T-helper 2 cell treated with Interferon-gamma antibody and Interleukin-4, amounts not matched to agents 5 μg/mL and 100 μg/mL, for 36 hours (primary cell): ENCODE measurements at regions not wholly inside any gene's neighbourhood (a gene's known extent, or its start where the extent isn't known, plus 50 kb on each side); places are given as distances from the start of the nearest gene placed in this dataset.

Source experiments
- DNase-seq: peaks from one replicate; pipeline ENCODE4 v3.0.0; 2021; ENCODE audit warnings: low spot score
- H3K27ac Mint-ChIP-seq: one replicate; pipeline ENCODE4 v1.8.0; 2021; ENCODE audit warnings: mild to moderate bottlenecking, mixed read lengths
- H3K27me3 Mint-ChIP-seq: one replicate; pipeline ENCODE4 v1.8.0; 2021; ENCODE audit warnings: low read depth, mixed read lengths
- H3K36me3 Mint-ChIP-seq: one replicate; pipeline ENCODE4 v1.8.0; 2021; ENCODE audit warnings: low read depth, mixed read lengths
- H3K4me1 Mint-ChIP-seq: one replicate; pipeline ENCODE4 v1.8.0; 2021; ENCODE audit warnings: low read depth, mixed read lengths
- H3K4me3 Mint-ChIP-seq: one replicate; pipeline ENCODE4 v1.8.0; 2022; ENCODE audit warnings: mild to moderate bottlenecking, moderate library complexity, mixed read lengths
- H3K9me3 Mint-ChIP-seq: one replicate; pipeline ENCODE4 v1.8.0; 2021; ENCODE audit warnings: mixed read lengths

DNA sequence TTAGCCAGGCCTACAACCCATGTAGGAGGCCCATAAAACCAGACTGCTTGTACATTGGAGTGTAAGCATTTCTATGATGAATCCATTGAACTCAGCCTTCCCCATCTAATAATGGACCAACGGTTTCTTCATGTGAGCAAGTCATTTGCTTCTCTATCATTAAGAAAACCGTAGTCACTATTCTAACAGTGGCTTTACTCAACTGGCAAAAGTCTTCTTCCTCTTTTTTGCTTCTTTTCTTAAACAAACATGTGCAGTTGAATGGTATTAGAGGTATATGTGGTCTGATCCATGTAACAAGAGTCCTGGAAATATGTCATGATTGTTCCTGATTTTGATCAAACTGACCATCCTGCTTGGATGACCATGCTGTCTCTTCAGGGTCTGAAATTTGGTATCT is 132.4 kb upstream of the STXBP5 start:
- Mint-ChIP-seq H3K9me3 (peaks cover 12% of the 10 kb centered on the region), H3K4me3 (no peak overlapping the region), H3K27me3 (no peaks in the 10 kb centered on the region), H3K27ac (no peak overlapping the region), H3K36me3 (no peaks in the 10 kb centered on the region), H3K4me1 (no peaks in the 10 kb centered on the region)
- DNase-seq: no peak

DNA sequence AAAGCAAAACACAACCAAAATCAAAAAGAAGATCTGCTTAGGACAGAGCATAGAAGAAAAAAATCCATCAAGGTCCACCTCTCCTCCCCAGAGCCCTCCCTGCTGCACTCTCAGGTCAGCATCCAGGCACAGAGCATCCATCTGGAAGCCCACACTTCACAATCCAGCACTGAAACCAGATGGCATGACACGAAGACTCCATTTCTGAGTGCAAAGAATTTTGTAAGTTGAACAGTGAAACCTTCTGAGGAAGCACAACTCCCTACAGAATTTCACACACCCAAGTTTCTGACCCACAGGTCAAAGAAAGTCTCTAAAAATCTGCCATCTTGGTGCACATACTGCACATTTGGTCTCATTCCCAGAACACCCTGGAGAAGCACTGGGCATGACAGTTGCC is 128.8 kb upstream of the STXBP5 start:
- Mint-ChIP-seq H3K9me3 (no peaks in the 10 kb centered on the region), H3K4me1 (peaks cover 3% of the 10 kb centered on the region), H3K36me3 (no peaks in the 10 kb centered on the region), H3K4me3 (no peak overlapping the region), H3K27me3 (no peaks in the 10 kb centered on the region), H3K27ac (no peak overlapping the region)
- DNase-seq: no peak

DNA sequence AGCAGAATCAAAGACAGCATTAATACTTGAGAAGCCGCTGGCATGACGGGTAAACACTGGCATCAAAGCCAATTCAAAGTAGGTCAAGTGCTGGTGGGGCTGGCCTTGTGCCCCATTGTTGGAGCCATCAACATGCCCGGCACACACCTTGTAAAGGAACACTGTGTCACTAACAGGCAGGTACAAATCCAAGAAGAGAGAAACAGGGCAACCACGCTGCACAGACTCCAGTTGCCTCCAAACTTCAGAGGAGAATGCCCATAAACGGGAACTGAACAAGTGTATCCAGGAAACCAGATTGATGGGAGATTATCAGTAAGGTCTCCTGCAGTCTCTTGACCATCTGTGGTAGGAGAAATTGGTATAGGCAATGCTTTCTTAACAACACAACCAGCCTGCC is 127.0 kb upstream of the STXBP5 start:
- no peaks in the 10 kb centered on the region for H3K9me3 Mint-ChIP-seq
- no peaks in the 10 kb centered on the region for H3K36me3 Mint-ChIP-seq
- no peak for DNase-seq
- H3K27me3 Mint-ChIP-seq: no peaks in the 10 kb centered on the region
- H3K4me3 Mint-ChIP-seq: no peak overlapping the region
- peaks cover 3% of the 10 kb centered on the region for H3K4me1 Mint-ChIP-seq
- no peak overlapping the region for H3K27ac Mint-ChIP-seq

DNA sequence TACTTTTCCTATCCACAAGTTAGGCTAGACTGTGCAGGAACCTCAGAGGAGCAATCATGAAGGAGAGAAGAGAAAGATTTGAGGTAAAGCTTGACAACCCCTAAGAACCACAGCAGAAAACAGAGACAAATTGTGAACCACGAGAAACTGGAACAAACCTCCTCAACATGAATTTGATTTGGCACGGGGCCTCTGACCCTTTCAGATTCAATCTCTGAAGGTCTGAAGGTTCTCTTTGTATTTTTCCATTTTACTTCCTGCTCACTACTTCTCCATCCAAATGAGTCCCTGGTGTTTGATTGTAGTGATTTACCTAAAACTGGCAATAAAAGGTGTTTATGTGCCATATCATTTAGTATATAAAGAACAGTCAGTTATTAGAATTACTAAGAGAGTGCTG is 126.1 kb upstream of the STXBP5 start:
- H3K36me3 Mint-ChIP-seq: no peaks in the 10 kb centered on the region
- no peak overlapping the region for H3K4me3 Mint-ChIP-seq
- peaks cover 3% of the 10 kb centered on the region for H3K4me1 Mint-ChIP-seq
- DNase-seq: no peak
- no peaks in the 10 kb centered on the region for H3K27me3 Mint-ChIP-seq
- no peaks in the 10 kb centered on the region for H3K9me3 Mint-ChIP-seq
- H3K27ac Mint-ChIP-seq: no peak overlapping the region

DNA sequence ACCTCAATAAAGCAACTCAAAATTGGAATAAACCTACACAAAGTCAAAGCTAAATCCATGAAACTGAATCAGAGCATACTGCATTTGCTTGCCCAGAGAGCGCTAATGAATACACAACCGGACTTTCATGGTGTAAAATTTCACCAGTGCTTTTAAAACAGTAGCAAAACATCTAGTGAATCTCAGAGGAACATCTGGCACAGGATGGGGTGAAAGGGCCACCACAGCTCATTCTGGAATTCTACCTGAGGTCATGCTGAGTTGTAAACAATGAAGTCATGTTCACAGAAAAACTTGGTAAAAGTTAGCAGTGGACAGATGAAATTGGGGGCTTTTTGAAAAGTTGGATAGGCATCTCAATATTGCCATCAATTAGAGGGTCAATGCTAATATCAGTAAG is 125.6 kb upstream of the STXBP5 start:
- Mint-ChIP-seq H3K4me3 (no peak overlapping the region), H3K36me3 (no peaks in the 10 kb centered on the region), H3K9me3 (no peaks in the 10 kb centered on the region), H3K27me3 (no peaks in the 10 kb centered on the region), H3K4me1 (peaks cover 3% of the 10 kb centered on the region), H3K27ac (no peak overlapping the region)
- DNase-seq: no peak

DNA sequence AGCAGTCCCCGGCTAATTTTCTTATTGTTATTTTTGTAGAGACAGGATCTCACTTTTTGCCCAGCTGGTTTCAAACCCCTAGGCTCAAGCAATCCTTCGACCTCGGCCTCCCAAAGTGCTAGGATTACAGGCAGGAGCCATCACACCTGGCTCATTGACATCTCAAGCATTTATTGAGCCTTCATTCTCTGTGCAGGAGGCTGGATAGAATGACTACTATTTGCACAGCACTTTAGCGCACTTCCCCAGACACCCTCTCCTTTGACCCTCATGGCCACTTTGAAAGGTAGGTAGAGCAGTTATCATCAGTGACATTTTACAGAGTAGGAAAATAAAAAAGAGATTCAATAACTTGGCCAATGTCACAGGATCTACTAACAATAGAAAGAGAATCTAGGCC is 124.0 kb upstream of the STXBP5 start:
- peaks cover 5% of the 10 kb centered on the region for H3K4me1 Mint-ChIP-seq
- no peaks in the 10 kb centered on the region for H3K9me3 Mint-ChIP-seq
- DNase-seq: no peak
- H3K4me3 Mint-ChIP-seq: no peak overlapping the region
- no peak overlapping the region for H3K27ac Mint-ChIP-seq
- H3K27me3 Mint-ChIP-seq: no peaks in the 10 kb centered on the region
- H3K36me3 Mint-ChIP-seq: no peaks in the 10 kb centered on the region

DNA sequence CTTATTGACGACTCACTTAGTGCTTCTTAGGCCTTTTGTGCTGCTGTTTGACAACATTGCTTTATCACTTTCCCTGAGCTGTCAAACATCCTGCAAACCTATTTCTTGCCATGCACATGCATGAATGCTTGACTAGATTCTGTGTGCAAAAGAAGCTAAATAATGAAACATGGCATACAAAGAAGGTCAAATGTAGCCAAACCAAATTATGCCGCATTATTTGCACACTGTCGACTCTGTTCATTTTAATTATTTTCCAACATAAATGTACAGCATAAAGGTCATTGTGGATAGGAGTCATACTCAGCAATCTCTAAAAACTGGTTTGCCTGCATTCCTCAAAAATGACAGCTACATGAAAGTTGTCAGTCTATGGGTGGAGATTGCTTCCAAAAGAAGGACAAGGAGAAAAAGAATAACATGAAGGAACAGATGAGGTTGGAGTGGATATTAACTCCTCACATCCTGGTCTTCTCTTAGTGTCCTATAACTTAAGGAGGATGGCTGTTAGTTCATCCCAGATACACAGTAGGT is 123.1 kb upstream of the STXBP5 start:
- no peak overlapping the region for H3K27ac Mint-ChIP-seq

DNA sequence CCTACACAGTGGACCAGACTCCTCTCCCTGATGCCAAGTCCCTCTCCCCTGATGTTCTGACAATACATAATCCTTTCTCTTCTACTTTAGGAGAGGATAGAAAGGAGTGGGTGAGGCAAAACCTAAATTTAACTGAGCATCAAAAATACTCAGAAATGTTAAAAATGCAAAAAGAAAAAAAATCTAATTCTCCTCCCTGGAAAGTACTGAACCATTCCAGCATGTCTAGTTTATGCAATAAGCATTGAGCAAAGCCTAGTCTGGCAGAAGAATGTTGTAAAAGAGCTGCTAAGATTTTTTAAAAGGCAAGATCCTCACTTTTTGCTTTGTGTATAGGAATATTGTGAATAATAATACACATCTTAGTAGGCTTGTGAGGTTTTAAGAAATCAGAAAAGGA is 116.6 kb upstream of the STXBP5 start:
- Mint-ChIP-seq H3K36me3 (no peaks in the 10 kb centered on the region), H3K4me3 (no peak overlapping the region), H3K4me1 (peaks cover 2% of the 10 kb centered on the region), H3K27ac (no peak overlapping the region), H3K9me3 (peaks cover 5% of the 10 kb centered on the region), H3K27me3 (no peaks in the 10 kb centered on the region)
- DNase-seq: no peak

More for the DNA sequence above, 123.1 kb upstream of the STXBP5 start:
- H3K9me3 Mint-ChIP-seq: no peaks in the 10 kb centered on the region
- H3K4me1 Mint-ChIP-seq: peaks cover 5% of the 10 kb centered on the region
- H3K27me3 Mint-ChIP-seq: no peaks in the 10 kb centered on the region
- H3K36me3 Mint-ChIP-seq: no peaks in the 10 kb centered on the region
- DNase-seq: no peak
- no peak overlapping the region for H3K4me3 Mint-ChIP-seq

DNA sequence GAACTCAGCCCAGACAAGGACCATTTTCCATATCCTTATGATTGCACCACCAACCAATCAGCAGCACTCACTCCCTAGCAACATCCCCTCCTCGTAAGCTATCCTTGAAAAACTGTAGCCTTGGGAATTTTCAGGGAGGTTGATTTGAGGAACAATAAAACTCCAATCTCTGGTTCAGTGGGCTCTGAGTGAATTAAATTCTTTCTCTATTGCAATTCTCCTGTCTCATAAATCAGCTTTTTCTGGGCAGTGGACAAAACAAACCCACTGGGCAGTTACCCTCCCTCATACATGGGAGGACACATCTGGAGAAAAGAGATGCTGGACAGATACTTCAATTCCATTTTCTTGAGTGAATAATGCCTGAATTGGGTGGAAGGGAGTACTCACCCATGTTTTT is 115.4 kb upstream of the STXBP5 start:
- Mint-ChIP-seq H3K36me3 (no peaks in the 10 kb centered on the region), H3K9me3 (peaks cover 5% of the 10 kb centered on the region), H3K4me1 (peaks cover 2% of the 10 kb centered on the region), H3K27ac (no peak overlapping the region), H3K27me3 (no peaks in the 10 kb centered on the region), H3K4me3 (no peak overlapping the region)
- DNase-seq: no peak

DNA sequence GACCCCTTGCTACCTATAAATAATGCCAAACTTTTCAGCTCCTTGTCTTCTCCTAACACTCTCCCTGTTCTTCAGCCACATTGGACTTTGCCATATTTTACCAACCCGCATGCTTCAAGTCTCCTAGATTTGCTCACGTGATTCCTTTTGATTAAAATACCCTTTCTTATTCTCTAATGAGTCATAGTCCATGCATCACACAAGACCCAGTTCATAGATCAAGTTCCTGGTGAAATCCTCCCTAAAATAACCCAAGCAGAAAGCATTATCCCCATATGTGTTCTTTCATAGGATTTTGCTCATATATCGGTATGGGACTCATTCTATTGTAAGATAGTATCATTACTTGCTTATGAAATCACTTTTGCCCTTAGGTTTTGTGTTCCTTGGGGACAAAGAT is 108.9 kb upstream of the STXBP5 start:
- Mint-ChIP-seq H3K27me3 (no peaks in the 10 kb centered on the region), H3K9me3 (peaks cover 5% of the 10 kb centered on the region), H3K36me3 (no peaks in the 10 kb centered on the region), H3K4me1 (no peaks in the 10 kb centered on the region), H3K4me3 (no peak overlapping the region), H3K27ac (no peak overlapping the region)
- no peak for DNase-seq

DNA sequence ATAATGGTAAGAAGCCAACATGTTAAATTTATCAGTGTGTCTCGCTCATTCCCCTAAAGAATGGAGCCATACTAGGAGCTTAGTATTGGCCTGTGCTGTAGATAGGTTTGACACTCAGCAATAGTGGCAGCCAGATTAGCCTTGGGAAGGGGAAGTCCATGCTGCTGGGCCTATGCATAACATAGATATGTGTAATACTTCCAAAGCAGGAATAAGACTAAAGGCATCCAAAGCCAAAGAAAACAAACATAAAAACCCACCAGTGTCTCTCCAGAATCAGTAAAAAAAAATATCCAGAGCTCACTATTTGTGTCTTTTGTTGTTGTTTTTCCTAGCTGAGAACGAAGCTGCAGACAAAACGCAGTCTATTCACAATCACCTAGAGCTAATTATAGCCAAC is 104.2 kb upstream of the STXBP5 start:
- Mint-ChIP-seq H3K27ac (no peak overlapping the region), H3K27me3 (no peaks in the 10 kb centered on the region), H3K9me3 (no peaks in the 10 kb centered on the region), H3K36me3 (no peaks in the 10 kb centered on the region), H3K4me1 (peaks cover 10% of the 10 kb centered on the region), H3K4me3 (no peak overlapping the region)
- DNase-seq: no peak

DNA sequence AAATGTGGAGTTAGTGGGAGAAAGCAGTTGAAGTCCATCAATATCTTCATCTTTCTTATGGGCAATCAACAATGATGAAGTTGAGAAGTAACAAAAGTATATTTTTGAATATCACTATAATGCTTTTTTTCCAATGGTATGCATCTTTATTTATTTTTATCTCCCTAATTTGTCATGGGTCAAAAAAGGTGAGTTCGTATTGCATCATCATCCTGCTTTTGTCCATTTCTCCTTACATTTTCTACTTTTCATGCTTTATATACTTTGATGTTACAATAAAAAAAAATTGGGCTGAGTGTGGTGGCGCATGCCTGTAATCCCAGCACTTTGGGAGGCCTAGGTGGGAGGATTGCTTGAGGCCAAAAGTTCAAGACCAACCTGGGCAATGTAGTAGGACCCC is 101.2 kb upstream of the STXBP5 start:
- Mint-ChIP-seq H3K27me3 (no peaks in the 10 kb centered on the region), H3K27ac (no peak overlapping the region), H3K4me1 (peaks cover 17% of the 10 kb centered on the region), H3K36me3 (no peaks in the 10 kb centered on the region), H3K9me3 (no peaks in the 10 kb centered on the region), H3K4me3 (no peak overlapping the region)
- no peak for DNase-seq

DNA sequence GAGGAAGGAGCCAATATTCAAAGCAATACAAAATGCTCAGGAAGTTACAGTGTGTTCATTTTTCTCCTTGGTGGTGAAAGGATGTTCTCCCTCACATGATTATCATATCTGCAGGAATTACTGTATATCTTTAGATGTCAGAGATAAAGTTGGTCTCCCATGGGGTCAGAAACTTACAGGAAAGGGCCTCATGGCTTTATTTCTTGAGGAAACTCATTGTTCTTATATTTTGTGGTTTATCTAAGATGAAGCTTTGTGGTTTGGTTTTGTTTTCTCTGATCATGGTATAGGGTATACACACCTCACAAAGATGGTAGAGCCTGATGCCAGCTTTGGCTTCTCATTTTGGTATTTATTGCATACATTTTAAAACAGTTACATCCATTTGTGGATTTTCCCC is 100.5 kb upstream of the STXBP5 start:
- peaks cover 19% of the 10 kb centered on the region for H3K4me1 Mint-ChIP-seq
- DNase-seq: no peak
- no peak overlapping the region for H3K27ac Mint-ChIP-seq
- H3K4me3 Mint-ChIP-seq: no peak overlapping the region
- no peaks in the 10 kb centered on the region for H3K9me3 Mint-ChIP-seq
- no peaks in the 10 kb centered on the region for H3K27me3 Mint-ChIP-seq
- H3K36me3 Mint-ChIP-seq: no peaks in the 10 kb centered on the region

DNA sequence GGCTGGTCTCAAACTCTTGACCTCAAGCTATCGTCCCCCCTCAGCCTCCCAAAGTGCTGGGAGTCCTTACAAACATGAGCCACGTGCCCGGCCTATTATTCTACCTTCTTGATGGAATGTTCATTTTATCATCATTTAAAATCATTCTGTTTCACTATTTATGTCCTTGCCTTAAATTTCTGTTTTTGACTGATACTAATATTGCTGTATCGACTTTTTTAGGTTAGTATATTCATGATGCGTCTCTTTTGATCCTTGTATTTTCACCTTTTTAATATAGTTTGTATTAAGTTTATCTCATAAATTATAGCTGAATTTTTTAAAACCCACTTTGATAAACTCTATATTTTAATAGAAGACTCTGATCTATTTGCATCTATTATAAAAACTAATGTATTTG is 98.4 kb upstream of the STXBP5 start:
- DNase-seq: no peak
- no peak overlapping the region for H3K4me3 Mint-ChIP-seq
- peaks cover 34% of the 10 kb centered on the region for H3K4me1 Mint-ChIP-seq
- no peaks in the 10 kb centered on the region for H3K27me3 Mint-ChIP-seq
- no peaks in the 10 kb centered on the region for H3K36me3 Mint-ChIP-seq
- H3K9me3 Mint-ChIP-seq: no peaks in the 10 kb centered on the region
- no peak overlapping the region for H3K27ac Mint-ChIP-seq

DNA sequence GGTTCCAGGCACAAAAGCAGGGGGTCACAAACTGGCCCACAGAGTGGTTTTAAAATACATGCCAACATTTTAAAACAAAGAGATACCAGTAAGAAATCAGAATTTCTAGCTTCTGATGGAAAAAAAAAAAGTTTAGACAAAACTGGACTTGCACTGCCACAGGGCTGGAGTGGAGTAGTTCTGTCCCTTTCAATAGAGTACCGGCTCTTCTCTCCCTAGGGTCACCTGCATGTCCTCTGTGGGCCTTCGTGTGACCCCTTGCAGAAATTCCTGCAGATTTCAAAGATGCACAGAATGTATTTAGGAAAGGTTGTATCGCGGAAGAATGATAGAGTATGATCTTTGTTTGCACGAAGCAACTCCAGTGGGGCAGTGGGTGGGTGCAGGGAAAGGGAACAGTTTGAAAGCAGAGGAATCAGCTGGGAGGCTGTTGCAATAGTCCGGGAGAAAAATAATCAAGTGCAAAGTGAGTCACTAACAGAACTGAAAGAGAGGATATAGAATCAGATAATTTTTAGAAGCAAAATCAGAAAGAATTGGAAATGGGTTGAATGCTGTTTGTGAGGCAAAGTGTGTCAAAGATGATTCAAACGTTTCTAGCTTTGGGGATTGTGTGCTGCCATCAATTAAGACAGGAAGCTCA is 97.3 kb upstream of the STXBP5 start:
- DNase-seq: no peak
- Mint-ChIP-seq H3K4me1 (peaks cover 34% of the 10 kb centered on the region), H3K4me3 (no peak overlapping the region), H3K9me3 (no peaks in the 10 kb centered on the region), H3K27ac (no peak overlapping the region), H3K36me3 (no peaks in the 10 kb centered on the region), H3K27me3 (no peaks in the 10 kb centered on the region)
